Lung microvascular endothelial cell (primary cell): ENCODE measurements at regions not wholly inside any gene's neighbourhood (a gene's known extent, or its start where the extent isn't known, plus 50 kb on each side); places are given as distances from the start of the nearest gene placed in this dataset.

ENCODE experiments used
- DNase-seq, 2 donors: peaks; one replicate each; pipeline versions ENCODE4 v3.0.0 to v3.0.0-alpha.2; 2010; ENCODE audit warnings: low read depth in 2 of 2

GRCh38 chr5:51275428-51275827 is 107.8 kb upstream of the ISL1 start:
- DNase-seq = no peak

GRCh38 chr5:51276250-51276649 is 107.0 kb upstream of the ISL1 start:
- DNase-seq = no peak

- DNase-seq = no peak
Observed at GRCh38 chr5:51278539-51278938, 104.7 kb upstream of the ISL1 start.

GRCh38 chr5:51279983-51280706 is 103.1 kb upstream of the ISL1 start:
- peak in 1 of 2 donors; percentile 0 for DNase-seq

GRCh38 chr5:51286046-51286445 is 97.2 kb upstream of the ISL1 start:
- DNase-seq = no peak

- DNase-seq = no peak
Observed at GRCh38 chr5:51302343-51302742, 80.9 kb upstream of the ISL1 start.

- DNase-seq = no peak
Observed at GRCh38 chr5:51326844-51327243, 56.4 kb upstream of the ISL1 start.
